ENCODE measurements at regions not wholly inside any gene's neighbourhood (a gene's known extent, or its start where the extent isn't known, plus 50 kb on each side); places are given as distances from the start of the nearest gene placed in this dataset.

DNA sequence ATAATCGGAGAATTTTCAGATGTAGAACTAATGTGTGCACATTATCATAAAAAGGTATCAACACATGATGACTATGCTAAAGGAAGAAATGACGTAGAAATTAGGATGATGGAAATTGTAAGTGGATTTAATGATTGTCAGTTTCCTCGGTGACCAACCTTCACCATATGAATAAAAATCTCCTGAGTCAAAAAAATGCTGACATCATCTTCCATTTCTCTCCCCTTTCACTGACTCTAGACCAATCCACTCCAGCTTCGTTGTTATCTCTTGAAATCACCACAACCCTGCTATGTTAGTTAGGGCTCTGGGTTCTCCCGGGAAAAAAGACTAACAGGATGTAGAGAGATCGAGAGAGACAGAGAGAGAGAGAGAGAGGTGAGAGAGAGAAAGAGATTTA, 204.8 kb upstream of the KYNU start:
- TF ChIP-seq, protein P1, sequence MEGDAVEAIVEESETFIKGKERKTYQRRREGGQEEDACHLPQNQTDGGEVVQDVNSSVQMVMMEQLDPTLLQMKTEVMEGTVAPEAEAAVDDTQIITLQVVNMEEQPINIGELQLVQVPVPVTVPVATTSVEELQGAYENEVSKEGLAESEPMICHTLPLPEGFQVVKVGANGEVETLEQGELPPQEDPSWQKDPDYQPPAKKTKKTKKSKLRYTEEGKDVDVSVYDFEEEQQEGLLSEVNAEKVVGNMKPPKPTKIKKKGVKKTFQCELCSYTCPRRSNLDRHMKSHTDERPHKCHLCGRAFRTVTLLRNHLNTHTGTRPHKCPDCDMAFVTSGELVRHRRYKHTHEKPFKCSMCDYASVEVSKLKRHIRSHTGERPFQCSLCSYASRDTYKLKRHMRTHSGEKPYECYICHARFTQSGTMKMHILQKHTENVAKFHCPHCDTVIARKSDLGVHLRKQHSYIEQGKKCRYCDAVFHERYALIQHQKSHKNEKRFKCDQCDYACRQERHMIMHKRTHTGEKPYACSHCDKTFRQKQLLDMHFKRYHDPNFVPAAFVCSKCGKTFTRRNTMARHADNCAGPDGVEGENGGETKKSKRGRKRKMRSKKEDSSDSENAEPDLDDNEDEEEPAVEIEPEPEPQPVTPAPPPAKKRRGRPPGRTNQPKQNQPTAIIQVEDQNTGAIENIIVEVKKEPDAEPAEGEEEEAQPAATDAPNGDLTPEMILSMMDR (conservative IDR thresholded peaks at IDR 0.05 in 1 of 2, IDR thresholded peaks at IDR 0.05 in 1 of 2; ENCODE audit: extremely low read depth in 1 of 2, insufficient read depth in 1 of 2, low read depth in 1 of 2, low read length in 2 of 2) = no peak
- no peak for TF ChIP-seq EZH2 (IDR thresholded peaks at IDR 0.05; ENCODE audit: borderline replicate concordance, low read length)
